Gastroesophageal sphincter (tissue), 4 donors: ENCODE measurements at regions not wholly inside any gene's neighbourhood (a gene's known extent, or its start where the extent isn't known, plus 50 kb on each side); places are given as distances from the start of the nearest gene placed in this dataset.
"Not testable (repeated sequence)": the region's sequence is repeated elsewhere in the genome, so short reads cannot be mapped to it uniquely, and the experiment has no call there.

Experiments
- ATAC-seq: fragments of 150-250 bp; one replicate; pipeline ENCODE4 v1.9.1; 2016; ENCODE audit warnings: mild to moderate bottlenecking, moderate library complexity
- H3K27ac ChIP-seq, 4 donors: fragments of 200-600 bp; sonication (generic) in 3 of 4; 1 replicate in 3 of 4; 2 replicates in 1 of 4; pipeline ENCODE4 v1.5.1; 2016 to 2019
- H3K27me3 ChIP-seq: fragments of 200-600 bp; sonication (generic); one replicate; pipeline ENCODE4 v1.5.1; 2019
- H3K36me3 ChIP-seq, 2 donors: fragments of 200-600 bp; sonication (generic); one replicate each; pipeline ENCODE4 v1.5.1; 2019; ENCODE audit warnings: control low read depth in 1 of 2
- H3K4me1 ChIP-seq, 3 donors: fragments of 200-600 bp; sonication (generic); 1 replicate in 2 of 3; 2 replicates in 1 of 3; pipeline ENCODE4 v1.5.1; 2016 to 2019; ENCODE audit warnings: control low read depth in 2 of 3
- H3K4me3 ChIP-seq, 2 donors: fragments of 200-600 bp; sonication (generic); one replicate each; pipeline ENCODE4 v1.5.1; 2019; ENCODE audit warnings: mild to moderate bottlenecking in 1 of 2, moderate library complexity in 1 of 2
- H3K9me3 ChIP-seq, 3 donors: fragments of 200-600 bp; sonication (generic); one replicate each; pipeline ENCODE4 v1.5.1; 2017 to 2019; ENCODE audit warnings: control low read depth in 2 of 3
- EP300 ChIP-seq: sonication (generic); formaldehyde crosslinking; IDR thresholded peaks from one replicate; pipeline ENCODE4 v1.6.1; 2017; ENCODE audit warnings: antibody characterized with exemption, mild to moderate bottlenecking
- POLR2A ChIP-seq, 2 donors: fragments of 450-650 bp; IDR thresholded peaks; one replicate each; pipeline ENCODE4 v1.6.1; 2017; ENCODE audit warnings: antibody characterized with exemption in 2 of 2, mild to moderate bottlenecking in 2 of 2, moderate library complexity in 1 of 2
- POLR2AphosphoS5 ChIP-seq: sonication (generic); formaldehyde crosslinking; IDR thresholded peaks from one replicate; pipeline ENCODE4 v1.6.1; 2017; ENCODE audit warnings: antibody characterized with exemption
- WGBS, 2 donors: methylation state at CpG; one replicate each; pipeline ENCODE4 v1.1.5; 2018; ENCODE audit warnings: low coverage in 1 of 2; 5-methylcytosine and 5-hydroxymethylcytosine counted together
- small RNA-seq, 4 donors: library from RNA; depleted of rRNA; stranded (forward); fragments of <200 nt; gene quantifications; one replicate each; pipeline ENCODE3, GENCODE V24; 2016
- TF ChIP-seq, protein P1 (sequence below), 4 experiments: fragments of 200-600 bp in 2 of 4; fragments of 450-650 bp in 2 of 4; sonication (generic) in 1 of 4; IDR thresholded peaks; one replicate each; pipeline ENCODE4 v1.5.1; 2017 to 2019; ENCODE audit warnings: antibody characterized with exemption in 4 of 4, mild to moderate bottlenecking in 2 of 4, moderate library complexity in 2 of 4

DNA sequence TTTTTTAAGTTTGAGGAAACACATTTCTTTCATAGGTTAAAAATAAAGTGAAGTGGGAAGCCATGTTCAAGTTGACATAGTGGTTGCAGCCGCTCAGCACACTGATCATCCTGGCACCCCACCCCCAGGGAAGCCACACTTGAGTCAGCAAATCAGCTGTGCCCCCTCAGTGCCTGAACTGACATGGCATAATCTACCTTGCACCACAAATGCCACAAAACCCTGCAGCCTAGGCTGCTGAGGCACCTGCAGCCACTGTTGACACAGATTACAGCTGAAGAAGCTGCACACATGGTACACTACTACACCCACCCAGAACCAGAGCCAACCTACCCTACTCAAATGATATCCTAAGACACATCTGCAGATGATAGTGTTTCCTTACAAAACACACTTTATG is 77.5 kb upstream of the RIMS1 start:
- H3K27ac ChIP-seq, result no peak overlapping the region
- 71% methylated on average over 1 of the region's 1 CpG; no CpG with 5 or more reads in 1 of the 2 donors for WGBS, 2 donors
- no peaks in the 10 kb centered on the region for H3K4me1 ChIP-seq
- no peak overlapping the region for H3K4me3 ChIP-seq
- H3K36me3 ChIP-seq, result no peaks in the 10 kb centered on the region
- TF ChIP-seq POLR2A (IDR thresholded peaks at IDR 0.05) (no peak), EP300 (no peak)
- no peaks in the 10 kb centered on the region for H3K27me3 ChIP-seq
- H3K9me3 ChIP-seq, result peaks cover 0 to 26% (median 0%) of the 10 kb centered on the region in 3 donors
- ATAC-seq, result no peak

DNA sequence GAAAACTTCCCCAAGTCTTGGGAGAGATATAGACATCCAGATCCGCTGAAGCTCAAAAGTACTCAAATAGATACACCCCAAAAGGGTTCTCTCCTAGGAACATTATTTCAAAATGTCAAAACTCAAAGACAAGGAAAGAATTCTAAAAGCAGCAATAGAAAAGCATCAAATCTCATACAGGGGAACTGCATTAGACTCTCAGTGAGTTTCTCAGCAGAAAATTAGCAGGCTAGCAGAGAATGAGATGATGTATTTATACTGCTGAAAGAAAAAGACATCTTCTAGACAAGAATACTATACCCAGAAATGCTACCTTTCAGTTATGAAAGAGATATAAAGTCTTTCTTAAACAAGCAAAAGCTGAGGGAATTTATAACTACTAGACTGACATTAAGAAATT is 75.5 kb upstream of the RIMS1 start:
- TF ChIP-seq POLR2A (IDR thresholded peaks at IDR 0.05) (no peak), POLR2AphosphoS5 (no peak), EP300 (no peak)
- TF ChIP-seq, protein P1, sequence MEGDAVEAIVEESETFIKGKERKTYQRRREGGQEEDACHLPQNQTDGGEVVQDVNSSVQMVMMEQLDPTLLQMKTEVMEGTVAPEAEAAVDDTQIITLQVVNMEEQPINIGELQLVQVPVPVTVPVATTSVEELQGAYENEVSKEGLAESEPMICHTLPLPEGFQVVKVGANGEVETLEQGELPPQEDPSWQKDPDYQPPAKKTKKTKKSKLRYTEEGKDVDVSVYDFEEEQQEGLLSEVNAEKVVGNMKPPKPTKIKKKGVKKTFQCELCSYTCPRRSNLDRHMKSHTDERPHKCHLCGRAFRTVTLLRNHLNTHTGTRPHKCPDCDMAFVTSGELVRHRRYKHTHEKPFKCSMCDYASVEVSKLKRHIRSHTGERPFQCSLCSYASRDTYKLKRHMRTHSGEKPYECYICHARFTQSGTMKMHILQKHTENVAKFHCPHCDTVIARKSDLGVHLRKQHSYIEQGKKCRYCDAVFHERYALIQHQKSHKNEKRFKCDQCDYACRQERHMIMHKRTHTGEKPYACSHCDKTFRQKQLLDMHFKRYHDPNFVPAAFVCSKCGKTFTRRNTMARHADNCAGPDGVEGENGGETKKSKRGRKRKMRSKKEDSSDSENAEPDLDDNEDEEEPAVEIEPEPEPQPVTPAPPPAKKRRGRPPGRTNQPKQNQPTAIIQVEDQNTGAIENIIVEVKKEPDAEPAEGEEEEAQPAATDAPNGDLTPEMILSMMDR (IDR thresholded peaks at IDR 0.05), result no peak
- no peaks in the 10 kb centered on the region for H3K36me3 ChIP-seq
- no peak overlapping the region for H3K4me3 ChIP-seq
- H3K4me1 ChIP-seq, result no peaks in the 10 kb centered on the region
- no peaks in the 10 kb centered on the region for H3K27me3 ChIP-seq
- 91 to 100% methylated on average over 1 of the region's 1 CpG for WGBS, 2 donors
- H3K27ac ChIP-seq, result no peak overlapping the region
- peaks cover 0 to 40% (median 0%) of the 10 kb centered on the region in 3 donors for H3K9me3 ChIP-seq
- ATAC-seq, result no peak

DNA sequence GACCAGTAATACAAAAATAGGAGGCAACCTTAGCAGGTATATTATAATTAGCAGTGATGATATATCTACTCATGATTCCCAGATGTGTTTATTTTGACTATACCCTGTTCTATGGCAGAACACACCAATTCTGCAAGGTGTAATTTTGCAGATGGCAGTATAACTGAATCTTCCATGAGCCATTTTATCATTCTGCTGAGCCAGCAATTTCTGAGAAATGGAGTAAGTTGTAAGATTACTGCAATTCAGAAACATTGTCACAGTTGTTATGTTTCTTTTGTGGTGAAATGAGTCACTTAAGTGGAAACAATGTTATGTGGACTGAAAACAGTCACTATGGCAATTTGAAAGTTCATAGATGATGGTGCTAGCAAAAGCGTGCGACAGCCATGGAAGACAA is 63.7 kb upstream of the RIMS1 start:
- Histone ChIP-seq H3K4me1 (no peaks in the 10 kb centered on the region), H3K27me3 (no peaks in the 10 kb centered on the region), H3K4me3 (no peak overlapping the region), H3K9me3 (no peaks in the 10 kb centered on the region), H3K36me3 (no peaks in the 10 kb centered on the region), H3K27ac (no peak overlapping the region)
- TF ChIP-seq POLR2AphosphoS5 (no peak), EP300 (no peak), POLR2A (IDR thresholded peaks at IDR 0.05) (no peak)
- TF ChIP-seq, protein P1 (IDR thresholded peaks at IDR 0.05), result no peak
- WGBS, 2 donors, result 88 to 100% methylated on average over 2 of the region's 2 CpGs
- ATAC-seq, result no peak

DNA sequence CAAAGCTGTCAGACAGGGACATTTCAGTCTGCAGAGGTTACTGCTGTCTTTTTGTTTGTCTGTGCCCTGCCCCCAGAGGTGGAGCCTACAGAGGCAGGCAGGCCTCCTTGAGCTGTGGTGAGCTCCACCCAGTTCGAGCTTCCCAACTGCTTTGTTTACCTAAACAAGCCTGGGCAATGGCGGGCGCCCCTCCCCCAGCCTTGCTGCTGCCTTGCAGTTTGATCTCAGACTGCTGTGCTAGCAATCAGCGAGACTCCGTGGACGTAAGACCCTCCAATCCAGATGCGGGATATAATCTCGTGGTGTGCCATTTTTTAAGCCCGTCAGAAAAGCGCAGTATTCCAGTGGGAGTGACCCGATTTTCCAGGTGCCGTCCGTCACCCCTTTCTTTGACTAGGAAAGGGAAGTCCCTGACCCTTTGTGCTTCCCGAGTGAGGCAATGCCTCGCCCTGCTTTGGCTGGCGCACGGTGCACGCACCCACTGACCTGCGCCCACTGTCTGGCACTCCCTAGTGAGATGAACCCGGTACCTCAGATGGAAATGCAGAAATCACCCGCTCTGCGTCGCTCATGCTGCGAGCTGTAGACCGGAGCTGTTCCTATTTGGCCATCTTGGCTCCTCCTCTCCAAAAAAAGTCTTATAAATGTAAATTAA is 54.1 kb upstream of the RIMS1 start:
- not testable (repeated sequence) for ATAC-seq, H3K4me3 ChIP-seq, H3K36me3 ChIP-seq, H3K27ac ChIP-seq, H3K27me3 ChIP-seq, H3K4me1 ChIP-seq
- peaks cover 0 to 18% (median 0%) of the 10 kb centered on the region in 3 donors for H3K9me3 ChIP-seq
- WGBS, 2 donors, result 96 to 100% methylated on average over 7 to 12 of the region's 25 CpGs

Small RNA genes in the stretch of these regions (small RNA-seq; reads per million reads assigned to genes)
- gene MIR30A (2,221 to 6,666 (median 3,272) reads per million in 4 donors), gene MIR30C2 (25.0 to 45.5 (median 38.1) reads per million in 4 donors), gene RNU4-66P (0 to 0.13 (median 0) reads per million in 4 donors)
